ENCODE measurements at regions not wholly inside any gene's neighbourhood (a gene's known extent, or its start where the extent isn't known, plus 50 kb on each side); places are given as distances from the start of the nearest gene placed in this dataset.
"Not testable (repeated sequence)": the region's sequence is repeated elsewhere in the genome, so short reads cannot be mapped to it uniquely, and the experiment has no call there.

GRCh38 chr1:182166321-182166720 lies 104.8 kb upstream of the ZNF648 start:
- H3K4me3 ChIP-seq = no peak overlapping the region
- H3K9me3 ChIP-seq (replicated peaks) = no peaks in the 10 kb centered on the region
- intact Hi-C loops (cut with micrococcal nuclease) = no loop called here
- H3K36me3 ChIP-seq = no peaks in the 10 kb centered on the region
- peaks cover 23% of the 10 kb centered on the region for H3K4me1 ChIP-seq
- no peak for TF ChIP-seq CTCF (IDR thresholded peaks at IDR 0.05; ENCODE audit: borderline replicate concordance)
- peak overlapping the region; percentile 21 for H3K27ac ChIP-seq (replicated peaks)
- DNase-seq = no peak
- no peaks in the 10 kb centered on the region for H3K27me3 ChIP-seq (ENCODE audit: low read depth)

- Histone ChIP-seq H3K27ac (replicated peaks) (peak overlapping the region; percentile 72), H3K27me3 (ENCODE audit: low read depth) (no peaks in the 10 kb centered on the region), H3K9me3 (replicated peaks) (peaks cover 8% of the 10 kb centered on the region), H3K4me1 (peaks cover 16% of the 10 kb centered on the region), H3K36me3 (no peaks in the 10 kb centered on the region), H3K4me3 (no peak overlapping the region)
- DNase-seq = no peak
- intact Hi-C loops (cut with micrococcal nuclease) = no loop called here
- TF ChIP-seq CTCF (IDR thresholded peaks at IDR 0.05; ENCODE audit: borderline replicate concordance) = no peak
Measured at GRCh38 chr1:182164273-182164672, 102.8 kb upstream of the ZNF648 start.

GRCh38 chr1:182163821-182164223 lies 102.3 kb upstream of the ZNF648 start:
- Histone ChIP-seq H3K27me3 (ENCODE audit: low read depth) (no peaks in the 10 kb centered on the region), H3K27ac (replicated peaks) (peak overlapping the region; percentile 72), H3K4me1 (peaks cover 16% of the 10 kb centered on the region), H3K9me3 (replicated peaks) (peaks cover 13% of the 10 kb centered on the region), H3K36me3 (no peaks in the 10 kb centered on the region), H3K4me3 (no peak overlapping the region)
- intact Hi-C loops (cut with micrococcal nuclease) = no loop called here
- peak; percentile 49 for DNase-seq
- TF ChIP-seq CTCF (IDR thresholded peaks at IDR 0.05; ENCODE audit: borderline replicate concordance) = no peak

- no peak overlapping the region for H3K4me3 ChIP-seq
- intact Hi-C loops (cut with micrococcal nuclease) = no loop called here
- TF ChIP-seq CTCF (IDR thresholded peaks at IDR 0.05; ENCODE audit: borderline replicate concordance) = no peak
- no peak overlapping the region for H3K27ac ChIP-seq (replicated peaks)
- no peaks in the 10 kb centered on the region for H3K36me3 ChIP-seq
- H3K4me1 ChIP-seq = peaks cover 12% of the 10 kb centered on the region
- no peaks in the 10 kb centered on the region for H3K27me3 ChIP-seq (ENCODE audit: low read depth)
- no peak for DNase-seq
- H3K9me3 ChIP-seq (replicated peaks) = peaks cover 22% of the 10 kb centered on the region
Measured at GRCh38 chr1:182159443-182159842, 97.9 kb upstream of the ZNF648 start.

- DNase-seq = no peak
- Histone ChIP-seq H3K4me3 (no peak overlapping the region), H3K36me3 (no peaks in the 10 kb centered on the region), H3K27me3 (ENCODE audit: low read depth) (no peaks in the 10 kb centered on the region), H3K9me3 (replicated peaks) (peaks cover 22% of the 10 kb centered on the region), H3K4me1 (no peaks in the 10 kb centered on the region), H3K27ac (replicated peaks) (no peak overlapping the region)
- intact Hi-C loops (cut with micrococcal nuclease) = no loop called here
- no peak for TF ChIP-seq CTCF (IDR thresholded peaks at IDR 0.05; ENCODE audit: borderline replicate concordance)
Measured at GRCh38 chr1:182157187-182157586, 95.7 kb upstream of the ZNF648 start.

- peaks cover 15% of the 10 kb centered on the region for H3K9me3 ChIP-seq (replicated peaks)
- H3K36me3 ChIP-seq; DNase-seq; H3K4me1 ChIP-seq; H3K27ac ChIP-seq (replicated peaks); intact Hi-C loops (cut with micrococcal nuclease); H3K27me3 ChIP-seq (ENCODE audit: low read depth); H3K4me3 ChIP-seq: not testable (repeated sequence)
Measured at GRCh38 chr1:182154425-182154824, 92.9 kb upstream of the ZNF648 start.

All from left ventricle myocardium inferior (tissue), 1 donor.